ENCODE measurements at regions not wholly inside any gene's neighbourhood (a gene's known extent, or its start where the extent isn't known, plus 50 kb on each side); places are given as distances from the start of the nearest gene placed in this dataset.
"Not testable (repeated sequence)": the region's sequence is repeated elsewhere in the genome, so short reads cannot be mapped to it uniquely, and the experiment has no call there.

DNA sequence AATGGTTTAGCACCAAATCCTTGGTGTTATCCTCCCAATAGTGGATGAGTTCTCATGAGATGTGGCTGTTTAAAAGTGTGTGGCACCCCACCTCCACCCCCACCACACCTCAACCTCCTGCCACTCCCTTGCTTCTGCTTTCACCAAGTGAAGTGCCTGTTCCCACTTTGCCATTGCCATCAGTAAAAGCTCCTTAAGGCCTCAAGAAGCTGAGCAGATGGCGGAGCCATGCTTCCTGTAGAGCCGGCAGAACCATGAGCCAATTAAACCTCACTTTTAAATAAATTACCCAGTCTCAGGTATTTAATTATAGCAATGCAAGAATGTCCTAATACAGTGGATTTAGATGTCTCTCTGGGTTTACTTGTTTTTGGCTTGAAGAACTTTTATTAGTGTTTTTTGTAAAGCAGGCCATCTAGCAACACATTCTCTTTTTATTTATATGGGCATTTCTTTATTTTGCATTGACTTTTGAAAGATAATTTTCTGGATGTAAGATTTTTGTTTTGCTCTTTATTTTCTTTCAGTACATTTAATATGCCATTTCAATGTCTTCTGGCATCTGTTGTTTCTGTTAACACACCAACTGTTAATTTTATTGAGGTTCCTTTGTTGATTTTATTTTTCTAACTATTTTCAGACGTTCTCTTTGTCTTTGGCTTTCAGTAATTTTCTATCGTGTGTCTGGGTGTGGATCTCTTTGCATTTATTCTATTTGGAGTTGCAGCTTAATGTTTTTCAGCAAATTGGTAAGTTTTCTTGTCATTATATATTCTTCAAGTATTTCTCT lies 724.5 kb upstream of the CNTN5 start:
- H3K4me1 ChIP-seq (ENCODE audit: insufficient read depth, low read length), result no peaks in the 10 kb centered on the region
- H3K9me3 ChIP-seq (ENCODE audit: control insufficient read depth, insufficient read depth, low read length), result no peaks in the 10 kb centered on the region
- no peaks in the 10 kb centered on the region for H3K36me3 ChIP-seq (ENCODE audit: insufficient read depth, low read length)
- no peak overlapping the region for H3K9ac ChIP-seq (ENCODE audit: low read depth, low read length)

DNA sequence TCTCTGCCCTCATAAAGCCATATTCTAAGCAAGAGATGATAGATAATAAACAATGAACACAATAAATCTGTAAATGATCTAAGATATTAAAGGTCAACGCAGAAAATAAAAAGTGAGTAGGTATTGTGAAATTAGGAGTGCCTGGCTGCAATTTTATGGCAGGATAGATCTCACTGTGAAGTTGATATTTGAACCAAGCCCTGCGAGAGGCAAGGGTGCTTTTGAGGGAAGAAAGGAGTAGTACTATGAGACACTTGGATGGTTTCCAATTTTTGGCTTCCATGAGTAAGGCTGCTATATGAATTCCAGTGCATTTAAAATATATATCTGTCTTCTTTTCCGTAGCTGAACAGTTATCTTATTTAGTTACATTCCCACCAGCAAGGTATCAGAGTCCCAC lies 720.0 kb upstream of the CNTN5 start:
- Histone ChIP-seq H3K9me3 (ENCODE audit: control insufficient read depth, insufficient read depth, low read length) (no peaks in the 10 kb centered on the region), H3K36me3 (ENCODE audit: insufficient read depth, low read length) (no peaks in the 10 kb centered on the region)

DNA sequence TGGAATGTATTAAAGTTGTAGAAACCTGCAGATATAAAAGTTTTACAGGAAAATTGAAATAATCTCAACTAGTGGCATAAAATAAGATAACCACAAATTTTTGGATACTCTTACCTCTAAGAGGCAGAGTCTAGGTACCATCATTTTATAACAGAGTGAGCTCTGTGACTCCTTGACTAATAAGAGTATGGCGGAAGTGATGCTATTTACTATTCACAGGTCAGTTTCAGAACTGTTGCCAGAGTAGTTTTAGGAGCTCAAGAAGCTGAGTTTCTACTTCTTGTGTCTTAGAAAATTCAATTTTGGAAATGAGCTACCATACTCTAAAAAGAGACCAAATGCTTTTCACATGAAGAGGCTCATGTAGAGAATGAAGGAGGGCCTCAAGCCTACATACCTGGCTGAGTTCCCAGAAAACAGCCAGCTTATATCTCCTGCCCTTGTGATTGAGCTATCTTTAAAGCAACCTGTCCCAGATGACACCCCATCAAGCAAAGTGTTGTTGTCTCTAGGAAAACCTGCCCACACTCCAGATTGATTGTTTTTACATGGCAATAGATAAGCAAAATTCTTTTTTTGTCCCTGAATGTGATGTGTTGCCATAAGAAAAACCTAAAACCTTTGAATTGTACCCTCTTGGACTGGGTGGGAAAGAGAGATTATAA lies 712.8 kb upstream of the CNTN5 start:
- H3K9me3 ChIP-seq (ENCODE audit: control insufficient read depth, insufficient read depth, low read length), result no peaks in the 10 kb centered on the region; the same call in 1 of the 2 replicates
- no peak overlapping the region for H3K9ac ChIP-seq (ENCODE audit: low read depth, low read length)
- H3K4me1 ChIP-seq (ENCODE audit: insufficient read depth, low read length), result no peaks in the 10 kb centered on the region
- H3K36me3 ChIP-seq (ENCODE audit: insufficient read depth, low read length), result no peaks in the 10 kb centered on the region

More for the DNA sequence above, 720.0 kb upstream of the CNTN5 start:
- H3K4me1 ChIP-seq (ENCODE audit: insufficient read depth, low read length), result no peaks in the 10 kb centered on the region
- no peak overlapping the region for H3K9ac ChIP-seq (ENCODE audit: low read depth, low read length)

DNA sequence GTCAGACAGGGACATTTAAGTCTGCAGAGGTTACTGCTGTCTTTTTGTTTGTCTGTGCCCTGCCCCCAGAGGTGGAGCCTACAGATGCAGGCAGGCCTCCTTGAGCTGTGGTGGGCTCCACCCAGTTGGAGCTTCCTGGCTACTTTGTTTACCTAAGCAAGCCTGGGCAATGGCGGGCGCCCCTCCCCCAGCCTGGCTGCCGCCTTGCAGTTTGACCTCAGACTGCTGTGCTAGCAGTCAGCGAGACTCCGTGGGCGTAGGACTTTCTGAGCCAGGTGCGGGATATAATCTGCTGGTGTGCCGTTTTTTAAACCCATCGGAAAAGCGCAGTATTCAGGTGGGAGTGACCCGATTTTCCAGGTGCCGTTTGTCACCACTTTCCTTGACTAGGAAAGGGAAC lies 690.4 kb upstream of the CNTN5 start:
- H3K9ac ChIP-seq (ENCODE audit: low read depth, low read length); H3K4me1 ChIP-seq (ENCODE audit: insufficient read depth, low read length); H3K36me3 ChIP-seq (ENCODE audit: insufficient read depth, low read length); H3K9me3 ChIP-seq (ENCODE audit: control insufficient read depth, insufficient read depth, low read length): not testable (repeated sequence)

DNA sequence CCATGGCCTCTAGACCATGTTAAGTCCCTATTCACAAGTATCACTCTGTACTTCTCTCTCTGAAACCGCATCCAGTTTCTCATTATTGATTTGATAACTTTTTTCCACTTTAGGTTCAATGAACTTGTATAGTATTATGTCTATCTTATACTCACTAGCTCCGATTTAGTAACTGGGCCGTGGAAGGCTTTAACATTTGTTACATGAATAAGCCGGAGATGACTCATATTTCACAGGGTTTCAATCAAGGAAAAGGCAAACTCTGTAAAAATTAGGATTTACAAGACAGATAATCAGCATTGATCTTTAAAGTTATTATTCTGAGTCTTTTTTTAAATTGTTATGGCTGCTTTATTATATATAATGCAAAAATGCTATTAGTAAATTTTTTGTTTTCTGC lies 662.2 kb upstream of the CNTN5 start:
- Histone ChIP-seq H3K9ac (ENCODE audit: low read depth, low read length) (no peak overlapping the region), H3K36me3 (ENCODE audit: insufficient read depth, low read length) (no peaks in the 10 kb centered on the region), H3K9me3 (ENCODE audit: control insufficient read depth, insufficient read depth, low read length) (no peaks in the 10 kb centered on the region), H3K4me1 (ENCODE audit: insufficient read depth, low read length) (no peaks in the 10 kb centered on the region)

DNA sequence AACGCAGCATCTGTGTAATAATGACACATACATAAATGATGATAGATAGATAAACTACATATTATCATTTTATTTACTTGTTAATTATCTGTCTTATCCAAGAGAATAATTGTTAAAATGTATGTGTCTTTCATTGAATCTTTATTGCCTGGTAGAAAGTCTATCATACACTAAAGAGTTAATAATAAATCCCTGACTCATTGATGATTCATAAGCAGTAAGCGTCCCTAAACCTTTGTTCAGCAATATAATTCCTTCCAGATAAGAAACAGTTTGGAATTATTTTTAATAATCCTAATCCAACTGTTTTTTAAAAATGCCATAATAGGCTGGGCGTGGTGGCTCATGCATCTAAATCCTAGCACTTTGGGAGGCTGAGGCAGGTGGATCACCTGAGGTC lies 655.6 kb upstream of the CNTN5 start:
- Histone ChIP-seq H3K9me3 (ENCODE audit: control insufficient read depth, insufficient read depth, low read length) (no peaks in the 10 kb centered on the region), H3K9ac (ENCODE audit: low read depth, low read length) (no peak overlapping the region), H3K36me3 (ENCODE audit: insufficient read depth, low read length) (no peaks in the 10 kb centered on the region), H3K4me1 (ENCODE audit: insufficient read depth, low read length) (no peaks in the 10 kb centered on the region)

DNA sequence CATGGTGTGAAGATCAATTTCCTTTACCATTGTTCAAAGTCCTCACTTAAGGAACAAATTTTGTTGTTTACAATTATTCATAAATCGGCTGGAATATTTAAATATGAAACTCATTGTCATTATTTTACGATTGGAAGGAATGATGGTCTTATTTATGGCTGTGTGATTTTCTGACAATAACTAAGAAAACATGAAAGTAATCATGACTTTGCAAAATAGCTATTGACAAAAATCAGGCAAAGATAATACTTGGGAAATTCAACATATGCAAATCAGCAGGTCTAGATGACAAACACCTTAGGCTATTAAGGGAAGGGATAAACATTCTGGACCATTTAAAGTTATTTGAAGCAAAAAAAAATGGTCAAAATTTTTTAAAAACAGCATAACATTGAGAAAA lies 654.8 kb upstream of the CNTN5 start:
- no peaks in the 10 kb centered on the region for H3K4me1 ChIP-seq (ENCODE audit: insufficient read depth, low read length)
- no peak overlapping the region for H3K9ac ChIP-seq (ENCODE audit: low read depth, low read length)
- H3K9me3 ChIP-seq (ENCODE audit: control insufficient read depth, insufficient read depth, low read length), result no peaks in the 10 kb centered on the region
- H3K36me3 ChIP-seq (ENCODE audit: insufficient read depth, low read length), result no peaks in the 10 kb centered on the region

DNA sequence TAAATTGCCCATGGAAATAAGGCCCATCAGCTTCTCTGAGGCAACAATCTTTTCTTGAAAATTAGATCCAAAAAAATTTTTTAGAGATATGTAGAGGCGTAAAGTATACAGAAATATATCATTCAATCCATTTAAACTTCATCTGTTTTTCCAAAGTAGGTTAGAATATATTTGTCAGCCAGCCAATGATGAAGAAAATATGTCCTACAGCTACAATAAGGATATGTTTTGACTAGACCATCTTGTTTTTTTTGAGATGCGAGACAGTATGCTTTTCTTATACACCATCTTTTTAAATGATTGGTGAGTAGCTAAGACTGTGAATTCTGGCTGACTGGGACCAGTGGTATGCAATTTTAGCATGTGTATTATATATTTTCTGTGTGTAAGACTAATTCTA lies 630.4 kb upstream of the CNTN5 start:
- Histone ChIP-seq H3K36me3 (ENCODE audit: insufficient read depth, low read length) (no peaks in the 10 kb centered on the region), H3K9me3 (ENCODE audit: control insufficient read depth, insufficient read depth, low read length) (no peaks in the 10 kb centered on the region), H3K4me1 (ENCODE audit: insufficient read depth, low read length) (no peaks in the 10 kb centered on the region), H3K9ac (ENCODE audit: low read depth, low read length) (no peak overlapping the region)

DNA sequence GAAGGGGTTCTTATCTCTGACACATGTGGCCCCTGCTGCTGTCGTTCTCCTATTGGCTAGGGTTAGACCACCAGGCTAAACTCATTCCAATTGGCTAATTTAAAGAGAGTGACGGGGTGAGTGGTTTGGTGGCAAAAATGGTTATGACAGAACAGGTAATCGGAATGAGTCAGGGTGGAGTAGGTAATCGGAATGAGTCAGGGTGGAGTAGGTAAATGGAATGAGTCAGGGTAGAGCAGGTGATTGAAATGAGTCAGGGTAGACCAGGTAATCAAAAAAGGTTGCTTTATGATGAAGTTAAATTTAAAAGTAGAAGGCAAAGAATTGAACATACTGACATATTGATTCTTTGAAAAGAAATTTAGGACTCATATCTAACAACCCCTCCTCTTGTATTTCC lies 626.2 kb upstream of the CNTN5 start:
- H3K4me1 ChIP-seq (ENCODE audit: insufficient read depth, low read length); H3K36me3 ChIP-seq (ENCODE audit: insufficient read depth, low read length); H3K9me3 ChIP-seq (ENCODE audit: control insufficient read depth, insufficient read depth, low read length); H3K9ac ChIP-seq (ENCODE audit: low read depth, low read length): not testable (repeated sequence)

DNA sequence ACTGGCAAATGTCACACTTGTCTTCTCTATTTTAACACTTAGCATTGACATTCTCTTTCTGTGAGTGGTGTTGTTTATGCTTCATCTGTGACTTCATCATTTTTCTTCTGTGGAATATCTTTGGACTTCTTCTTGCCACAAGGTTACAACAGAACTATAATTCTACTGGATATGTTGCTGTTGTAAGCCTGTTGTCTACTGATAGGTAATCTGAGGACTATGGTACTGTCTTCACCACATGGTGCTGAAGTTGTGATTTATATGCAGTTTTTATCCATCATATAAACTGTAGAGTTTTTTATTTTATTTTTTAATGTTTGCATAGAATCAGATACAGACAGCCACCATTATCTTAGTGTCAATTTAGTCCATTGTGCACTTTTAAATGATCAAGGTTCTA lies 622.2 kb upstream of the CNTN5 start:
- Histone ChIP-seq H3K9me3 (ENCODE audit: control insufficient read depth, insufficient read depth, low read length) (no peaks in the 10 kb centered on the region), H3K4me1 (ENCODE audit: insufficient read depth, low read length) (no peaks in the 10 kb centered on the region), H3K9ac (ENCODE audit: low read depth, low read length) (no peak overlapping the region), H3K36me3 (ENCODE audit: insufficient read depth, low read length) (no peaks in the 10 kb centered on the region)

DNA sequence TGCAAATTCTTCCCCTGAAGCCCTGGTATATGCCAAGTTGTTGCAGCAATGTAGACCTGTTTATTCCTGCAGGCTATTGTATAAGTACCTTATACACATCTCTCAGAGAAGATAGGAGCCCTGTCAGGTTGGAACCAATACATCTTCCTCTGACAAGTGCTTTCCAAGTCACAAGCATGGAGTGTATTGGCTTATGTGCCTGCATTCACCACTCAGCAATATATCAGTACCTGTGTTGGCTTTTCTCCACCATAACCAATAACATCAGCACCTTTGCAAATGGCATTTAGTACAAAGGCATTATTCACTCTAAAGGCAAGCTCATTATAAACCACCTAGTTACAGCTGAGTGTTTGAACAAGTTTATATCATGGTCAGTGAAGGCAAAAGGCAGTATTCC lies 611.7 kb upstream of the CNTN5 start:
- Histone ChIP-seq H3K4me1 (ENCODE audit: insufficient read depth, low read length) (no peaks in the 10 kb centered on the region), H3K9me3 (ENCODE audit: control insufficient read depth, insufficient read depth, low read length) (no peaks in the 10 kb centered on the region), H3K36me3 (ENCODE audit: insufficient read depth, low read length) (no peaks in the 10 kb centered on the region), H3K9ac (ENCODE audit: low read depth, low read length) (no peak overlapping the region)

DNA sequence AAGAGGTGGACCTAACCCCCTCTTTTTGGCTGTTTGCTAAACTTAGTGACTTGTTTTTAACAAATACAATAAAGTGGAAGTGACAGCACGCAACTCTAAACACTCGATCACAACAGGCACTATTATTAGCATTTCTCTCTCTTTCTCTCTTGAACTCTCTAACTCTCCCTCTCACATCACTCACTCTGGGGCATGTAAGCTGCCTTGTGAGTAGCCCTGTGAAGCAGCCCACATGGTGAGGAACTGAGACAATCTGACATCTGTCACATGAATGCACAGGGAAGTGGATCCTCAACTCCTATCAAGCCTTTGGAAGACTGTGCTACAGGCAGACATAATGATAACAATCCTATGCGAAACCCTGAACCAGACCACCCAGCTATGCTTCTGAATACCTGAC lies 609.0 kb upstream of the CNTN5 start:
- no peaks in the 10 kb centered on the region for H3K4me1 ChIP-seq (ENCODE audit: insufficient read depth, low read length)
- H3K9me3 ChIP-seq (ENCODE audit: control insufficient read depth, insufficient read depth, low read length), result no peaks in the 10 kb centered on the region
- H3K9ac ChIP-seq (ENCODE audit: low read depth, low read length), result no peak overlapping the region
- no peaks in the 10 kb centered on the region for H3K36me3 ChIP-seq (ENCODE audit: insufficient read depth, low read length)

DNA sequence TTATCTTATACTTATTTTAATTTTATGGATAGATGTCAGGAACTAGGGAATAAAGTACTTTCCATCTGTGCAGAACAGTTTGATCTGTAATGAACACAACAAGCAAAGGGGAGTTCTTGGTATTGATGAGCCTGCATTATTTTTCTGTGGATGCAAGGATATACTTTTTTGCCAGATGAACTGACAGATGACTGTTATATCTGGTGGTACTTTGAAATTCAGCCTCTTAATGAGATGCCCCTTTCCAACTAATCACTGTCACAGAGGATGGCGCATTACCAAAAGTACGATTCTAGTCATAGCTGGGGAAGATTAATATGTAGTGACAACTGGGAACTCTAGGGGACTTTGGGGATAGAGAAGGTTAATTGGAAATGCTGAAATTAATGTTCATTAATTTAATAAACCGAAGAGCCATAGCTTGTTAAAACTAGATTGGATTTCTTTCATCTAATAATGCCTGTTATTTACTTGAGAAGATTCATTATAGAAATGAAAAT lies 603.4 kb upstream of the CNTN5 start:
- Histone ChIP-seq H3K36me3 (ENCODE audit: insufficient read depth, low read length) (no peaks in the 10 kb centered on the region), H3K9ac (ENCODE audit: low read depth, low read length) (no peak overlapping the region), H3K4me1 (ENCODE audit: insufficient read depth, low read length) (no peaks in the 10 kb centered on the region), H3K9me3 (ENCODE audit: control insufficient read depth, insufficient read depth, low read length) (no peaks in the 10 kb centered on the region)

DNA sequence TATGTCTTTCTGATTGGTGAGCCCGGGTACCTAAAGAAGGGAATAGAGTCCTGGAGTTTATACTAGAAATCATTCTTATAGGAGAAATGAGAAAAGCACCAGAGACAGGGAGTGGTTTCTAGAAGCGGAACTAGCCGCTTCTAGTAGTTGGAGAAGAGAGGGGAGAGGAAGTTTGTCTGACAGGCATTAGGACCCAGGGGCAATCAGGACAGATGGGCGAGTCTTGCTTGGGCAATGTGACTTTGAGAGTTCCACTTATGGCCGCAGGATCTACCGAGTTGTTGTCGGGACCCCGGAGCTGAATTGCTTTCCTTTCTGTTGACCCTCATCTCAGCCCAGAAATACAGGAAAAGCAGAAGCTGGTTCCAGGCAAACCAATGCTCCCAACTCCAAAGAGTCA lies 596.8 kb upstream of the CNTN5 start:
- H3K9ac ChIP-seq (ENCODE audit: low read depth, low read length), result no peak overlapping the region
- H3K4me1 ChIP-seq (ENCODE audit: insufficient read depth, low read length), result no peaks in the 10 kb centered on the region
- H3K36me3 ChIP-seq (ENCODE audit: insufficient read depth, low read length), result no peaks in the 10 kb centered on the region
- no peaks in the 10 kb centered on the region for H3K9me3 ChIP-seq (ENCODE audit: control insufficient read depth, insufficient read depth, low read length)

DNA sequence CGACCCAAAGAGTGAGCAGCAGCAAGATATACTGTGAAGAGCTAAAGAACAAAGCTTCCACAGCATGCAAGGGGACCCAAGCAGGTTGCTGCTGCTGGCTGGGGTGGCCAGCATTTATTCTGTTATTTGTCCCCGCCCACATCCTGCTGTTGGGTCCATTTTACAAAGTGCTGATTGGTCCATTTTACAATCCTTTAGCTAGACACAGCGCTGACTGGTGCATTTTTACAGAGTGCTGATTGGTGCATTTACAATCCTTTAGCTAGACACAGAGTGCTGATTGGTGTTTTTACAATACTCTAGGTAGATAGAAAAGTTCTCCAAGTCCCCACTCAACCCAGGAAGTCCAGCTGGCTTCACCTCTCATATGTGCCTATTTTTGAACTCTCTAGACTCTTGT lies 596.0 kb upstream of the CNTN5 start:
- not testable (repeated sequence) for H3K4me1 ChIP-seq (ENCODE audit: insufficient read depth, low read length); H3K9me3 ChIP-seq (ENCODE audit: control insufficient read depth, insufficient read depth, low read length); H3K9ac ChIP-seq (ENCODE audit: low read depth, low read length); H3K36me3 ChIP-seq (ENCODE audit: insufficient read depth, low read length)
